ENCODE measurements at regions not wholly inside any gene's neighbourhood (a gene's known extent, or its start where the extent isn't known, plus 50 kb on each side); places are given as distances from the start of the nearest gene placed in this dataset.

DNA sequence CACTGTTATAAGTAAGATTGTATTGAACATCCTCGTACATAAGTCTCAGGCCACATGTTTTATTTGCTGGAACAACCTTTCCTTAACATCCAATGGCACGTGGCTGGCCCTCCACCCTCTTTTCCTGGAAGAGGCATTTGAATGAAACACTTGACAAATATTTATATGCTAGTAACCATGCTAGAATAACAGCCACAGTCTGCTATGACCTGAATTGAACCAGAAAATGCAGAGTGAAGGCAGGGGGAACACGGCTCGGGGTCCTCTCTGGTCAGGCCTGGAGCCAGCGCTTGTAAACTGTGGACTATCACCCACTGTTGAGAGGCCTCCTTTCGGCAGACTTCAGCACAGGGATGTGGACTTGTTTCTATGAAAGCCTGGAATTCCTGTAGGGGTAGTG, 198.2 kb upstream of the COPS8 start:
- TF ChIP-seq ZNF138 (CRISPR knock-in tag; conservative IDR thresholded peaks at IDR 0.05) (no peak), FOXK1 (CRISPR knock-in tag; IDR thresholded peaks at IDR 0.05) (no peak), CTCF (IDR thresholded peaks at IDR 0.05) (no peak), GRHL2 (CRISPR knock-in tag; IDR thresholded peaks at IDR 0.05; ENCODE audit: insufficient replicate concordance, severe bottlenecking) (no peak), IRF2 (CRISPR knock-in tag; IDR thresholded peaks at IDR 0.05; ENCODE audit: borderline replicate concordance, low read depth) (no peak), ZNF512 (CRISPR knock-in tag; IDR thresholded peaks at IDR 0.05; ENCODE audit: borderline replicate concordance) (no peak), ETV6 (CRISPR knock-in tag; IDR thresholded peaks at IDR 0.05) (no peak)
- TF ChIP-seq, protein P1, sequence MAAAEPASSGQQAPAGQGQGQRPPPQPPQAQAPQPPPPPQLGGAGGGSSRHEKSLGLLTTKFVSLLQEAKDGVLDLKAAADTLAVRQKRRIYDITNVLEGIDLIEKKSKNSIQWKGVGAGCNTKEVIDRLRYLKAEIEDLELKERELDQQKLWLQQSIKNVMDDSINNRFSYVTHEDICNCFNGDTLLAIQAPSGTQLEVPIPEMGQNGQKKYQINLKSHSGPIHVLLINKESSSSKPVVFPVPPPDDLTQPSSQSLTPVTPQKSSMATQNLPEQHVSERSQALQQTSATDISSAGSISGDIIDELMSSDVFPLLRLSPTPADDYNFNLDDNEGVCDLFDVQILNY (CRISPR knock-in tag; IDR thresholded peaks at IDR 0.05), result no peak
- TF ChIP-seq, protein P2, sequence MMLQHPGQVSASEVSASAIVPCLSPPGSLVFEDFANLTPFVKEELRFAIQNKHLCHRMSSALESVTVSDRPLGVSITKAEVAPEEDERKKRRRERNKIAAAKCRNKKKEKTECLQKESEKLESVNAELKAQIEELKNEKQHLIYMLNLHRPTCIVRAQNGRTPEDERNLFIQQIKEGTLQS (CRISPR knock-in tag; conservative IDR thresholded peaks at IDR 0.05), result no peak
- TF ChIP-seq, protein P3, sequence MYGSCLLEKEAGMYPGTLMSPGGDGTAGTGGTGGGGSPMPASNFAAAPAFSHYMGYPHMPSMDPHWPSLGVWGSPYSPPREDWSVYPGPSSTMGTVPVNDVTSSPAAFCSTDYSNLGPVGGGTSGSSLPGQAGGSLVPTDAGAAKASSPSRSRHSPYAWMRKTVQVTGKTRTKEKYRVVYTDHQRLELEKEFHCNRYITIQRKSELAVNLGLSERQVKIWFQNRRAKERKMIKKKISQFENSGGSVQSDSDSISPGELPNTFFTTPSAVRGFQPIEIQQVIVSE (CRISPR knock-in tag; IDR thresholded peaks at IDR 0.05; ENCODE audit: borderline replicate concordance), result no peak
